Transverse colon (tissue), 4 donors: ENCODE measurements at regions not wholly inside any gene's neighbourhood (a gene's known extent, or its start where the extent isn't known, plus 50 kb on each side); places are given as distances from the start of the nearest gene placed in this dataset.

Experiments
- DNase-seq: peaks from one replicate; pipeline ENCODE4 v3.0.0-alpha.2; 2019
- H3K27ac ChIP-seq, 4 donors: fragments of 200-600 bp; sonication (generic); 2 replicates each; pipeline ENCODE4 v1.5.1; 2016 to 2018; ENCODE audit warnings: inconsistent platforms in 4 of 4
- H3K27me3 ChIP-seq: fragments of 200-600 bp; sonication (generic); 2 replicates; pipeline ENCODE4 v1.5.1; 2017; ENCODE audit warnings: inconsistent platforms
- H3K36me3 ChIP-seq, 4 donors: fragments of 200-600 bp; sonication (generic); 2 replicates each; pipeline ENCODE4 v1.5.1; 2017 to 2019; ENCODE audit warnings: inconsistent platforms in 4 of 4
- H3K4me1 ChIP-seq, 4 donors: fragments of 200-600 bp; sonication (generic); 2 replicates each; pipeline ENCODE4 v1.5.1; 2017 to 2020; ENCODE audit warnings: inconsistent platforms in 4 of 4
- H3K4me3 ChIP-seq, 4 donors: fragments of 200-600 bp; sonication (generic); 1 replicate in 1 of 4; 2 replicates in 3 of 4; pipeline versions ENCODE4 v1.5.1 to v1.6.1; 2017 to 2019; ENCODE audit warnings: inconsistent platforms in 4 of 4
- H3K9me3 ChIP-seq, 2 donors: fragments of 200-600 bp; sonication (generic); 2 replicates each; pipeline ENCODE4 v1.5.1; 2017 to 2019; ENCODE audit warnings: inconsistent platforms in 2 of 2
- EP300 ChIP-seq: sonication (generic); formaldehyde crosslinking; IDR thresholded peaks from one replicate; pipeline ENCODE4 v1.6.1; 2017; ENCODE audit warnings: antibody characterized with exemption, low read depth
- POLR2A ChIP-seq: fragments of 450-650 bp; IDR thresholded peaks from one replicate; pipeline ENCODE4 v1.6.1; 2016; ENCODE audit warnings: antibody characterized with exemption, mild to moderate bottlenecking, moderate library complexity
- POLR2AphosphoS5 ChIP-seq, 3 donors: sonication (generic); formaldehyde crosslinking; IDR thresholded peaks; one replicate each; pipeline ENCODE4 v1.6.1; 2016; ENCODE audit warnings: antibody characterized with exemption in 3 of 3
- WGBS, 2 donors: methylation state at CpG; one replicate each; pipeline ENCODE4 v1.1.5; 2018; ENCODE audit warnings: low coverage in 1 of 2; 5-methylcytosine and 5-hydroxymethylcytosine counted together
- in situ Hi-C, 4 donors: fragments of 200-750 bp; cut with MboI; loops; one replicate each; pipeline versions ENCODE4 v1.15.0 to v1.15.1; 2017; ENCODE audit warnings: low sequenced_read_pairs in 3 of 4, low pct_ligation_motif_present in 1 of 4, low pct_unique_long_range_greater_than_20kb in 1 of 4
- intact Hi-C: fragments of 100-400 bp; cut with DNase I; formaldehyde crosslinking; loops from one replicate; pipeline ENCODE4 v1.15.1; 2023; ENCODE audit warnings: low total_unique reads
- TF ChIP-seq, protein P1 (sequence below), 5 experiments: fragments of 200-600 bp in 3 of 5; fragments of 450-650 bp in 2 of 5; sonication (generic) in 3 of 5; IDR thresholded peaks; 1 replicate in 2 of 5; 2 replicates in 3 of 5; pipeline ENCODE4 v1.5.1; 2016 to 2017; ENCODE audit warnings: antibody characterized with exemption in 5 of 5, inconsistent platforms in 3 of 5, mild to moderate bottlenecking in 2 of 5, moderate library complexity in 1 of 5

DNA sequence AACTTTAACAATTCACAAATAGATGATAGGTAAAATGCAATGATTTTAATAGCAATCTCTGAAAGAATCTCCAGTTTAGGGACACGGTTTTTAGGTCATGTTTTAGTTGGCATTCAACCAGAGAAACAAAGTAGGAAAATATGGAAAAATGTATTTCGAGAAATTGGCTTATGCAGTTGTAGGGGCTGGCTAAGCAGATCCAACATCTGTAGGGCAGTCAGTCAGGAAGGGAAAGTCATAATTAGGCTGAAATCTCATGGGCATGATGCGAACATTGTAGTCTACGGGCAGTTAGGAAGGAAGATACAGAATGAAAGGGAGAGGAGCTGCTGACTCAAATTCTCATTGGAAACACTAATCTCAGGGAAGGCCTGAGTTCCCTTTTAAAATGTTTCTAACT lies 1276.0 kb upstream of the ADGRL4 start:
- TF ChIP-seq POLR2AphosphoS5 (IDR thresholded peaks at IDR 0.05), result no peak
- TF ChIP-seq EP300, result no peak
- TF ChIP-seq, protein P1, sequence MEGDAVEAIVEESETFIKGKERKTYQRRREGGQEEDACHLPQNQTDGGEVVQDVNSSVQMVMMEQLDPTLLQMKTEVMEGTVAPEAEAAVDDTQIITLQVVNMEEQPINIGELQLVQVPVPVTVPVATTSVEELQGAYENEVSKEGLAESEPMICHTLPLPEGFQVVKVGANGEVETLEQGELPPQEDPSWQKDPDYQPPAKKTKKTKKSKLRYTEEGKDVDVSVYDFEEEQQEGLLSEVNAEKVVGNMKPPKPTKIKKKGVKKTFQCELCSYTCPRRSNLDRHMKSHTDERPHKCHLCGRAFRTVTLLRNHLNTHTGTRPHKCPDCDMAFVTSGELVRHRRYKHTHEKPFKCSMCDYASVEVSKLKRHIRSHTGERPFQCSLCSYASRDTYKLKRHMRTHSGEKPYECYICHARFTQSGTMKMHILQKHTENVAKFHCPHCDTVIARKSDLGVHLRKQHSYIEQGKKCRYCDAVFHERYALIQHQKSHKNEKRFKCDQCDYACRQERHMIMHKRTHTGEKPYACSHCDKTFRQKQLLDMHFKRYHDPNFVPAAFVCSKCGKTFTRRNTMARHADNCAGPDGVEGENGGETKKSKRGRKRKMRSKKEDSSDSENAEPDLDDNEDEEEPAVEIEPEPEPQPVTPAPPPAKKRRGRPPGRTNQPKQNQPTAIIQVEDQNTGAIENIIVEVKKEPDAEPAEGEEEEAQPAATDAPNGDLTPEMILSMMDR (IDR thresholded peaks at IDR 0.05), result no peak
- no peak for TF ChIP-seq POLR2A

DNA sequence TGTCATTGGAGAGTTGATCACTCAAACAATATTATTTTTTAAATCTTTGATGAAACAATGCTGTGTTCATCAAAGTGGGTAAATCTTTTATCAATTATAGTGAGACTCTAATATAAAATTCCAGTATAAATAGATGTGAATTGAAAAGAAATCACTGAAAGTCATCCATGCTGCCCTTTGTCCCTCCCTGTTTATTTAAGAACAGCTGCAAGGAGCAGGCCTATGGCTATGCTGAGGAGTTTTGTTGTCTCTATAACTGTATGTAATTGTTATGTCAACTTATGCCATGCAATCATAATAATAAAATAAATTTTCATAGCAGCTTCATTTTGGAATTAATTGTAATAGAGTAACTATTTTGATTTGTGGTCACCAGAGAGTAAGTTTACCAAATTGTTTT lies 1272.4 kb upstream of the ADGRL4 start:
- in situ Hi-C loops, result no loop called here
- TF ChIP-seq, protein P1 (IDR thresholded peaks at IDR 0.05), result no peak
- TF ChIP-seq POLR2A (no peak), POLR2AphosphoS5 (IDR thresholded peaks at IDR 0.05) (no peak), EP300 (no peak)
- no peak overlapping the region for H3K27ac ChIP-seq
- no peak for DNase-seq
- no peaks in the 10 kb centered on the region for H3K4me1 ChIP-seq
- H3K36me3 ChIP-seq, result no peaks in the 10 kb centered on the region
- intact Hi-C loops, result no loop called here
- H3K9me3 ChIP-seq, result no peaks in the 10 kb centered on the region
- H3K27me3 ChIP-seq, result no peaks in the 10 kb centered on the region
- H3K4me3 ChIP-seq, result no peak overlapping the region

More for the DNA sequence above, 1276.0 kb upstream of the ADGRL4 start:
- H3K9me3 ChIP-seq, result no peaks in the 10 kb centered on the region
- H3K27me3 ChIP-seq, result no peaks in the 10 kb centered on the region
- in situ Hi-C loops, result no loop called here
- H3K27ac ChIP-seq, result no peak overlapping the region
- no peaks in the 10 kb centered on the region for H3K4me1 ChIP-seq
- 67 to 75% methylated on average over 3 to 4 of the region's 4 CpGs for WGBS, 2 donors
- no peak overlapping the region for H3K4me3 ChIP-seq
- intact Hi-C loops, result no loop called here
- DNase-seq, result no peak
- no peaks in the 10 kb centered on the region for H3K36me3 ChIP-seq

DNA sequence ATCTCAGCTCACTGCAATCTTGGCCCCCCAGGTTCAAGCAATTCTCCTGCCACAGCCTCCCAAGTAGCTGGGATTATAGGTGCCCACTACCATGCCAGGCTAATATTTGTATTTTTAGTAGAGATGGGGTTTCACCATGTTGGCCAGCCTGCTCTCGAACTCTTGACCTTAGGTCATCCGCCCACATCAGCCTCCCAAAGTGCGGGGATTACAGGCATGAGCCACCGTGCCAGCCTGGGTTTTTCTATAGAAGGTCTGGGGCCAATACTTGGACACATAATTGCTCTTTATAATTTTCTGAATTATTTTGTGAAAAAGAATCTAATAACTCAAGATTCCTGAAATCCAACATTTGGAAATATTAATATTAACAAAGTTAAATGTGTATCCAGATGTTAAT lies 1267.7 kb upstream of the ADGRL4 start:
- Histone ChIP-seq H3K9me3 (no peaks in the 10 kb centered on the region), H3K36me3 (no peaks in the 10 kb centered on the region), H3K4me3 (no peak overlapping the region), H3K27ac (no peak overlapping the region), H3K4me1 (no peaks in the 10 kb centered on the region), H3K27me3 (no peaks in the 10 kb centered on the region)
- no peak for TF ChIP-seq POLR2A
- TF ChIP-seq, protein P1 (IDR thresholded peaks at IDR 0.05), result no peak
- no peak for TF ChIP-seq POLR2AphosphoS5 (IDR thresholded peaks at IDR 0.05)
- no peak for TF ChIP-seq EP300
- 88% methylated on average over 4 of the region's 4 CpGs; no CpG with 5 or more reads in 1 of the 2 donors for WGBS, 2 donors
- intact Hi-C loops (no loop called here), in situ Hi-C loops (no loop called here)
- DNase-seq, result no peak

DNA sequence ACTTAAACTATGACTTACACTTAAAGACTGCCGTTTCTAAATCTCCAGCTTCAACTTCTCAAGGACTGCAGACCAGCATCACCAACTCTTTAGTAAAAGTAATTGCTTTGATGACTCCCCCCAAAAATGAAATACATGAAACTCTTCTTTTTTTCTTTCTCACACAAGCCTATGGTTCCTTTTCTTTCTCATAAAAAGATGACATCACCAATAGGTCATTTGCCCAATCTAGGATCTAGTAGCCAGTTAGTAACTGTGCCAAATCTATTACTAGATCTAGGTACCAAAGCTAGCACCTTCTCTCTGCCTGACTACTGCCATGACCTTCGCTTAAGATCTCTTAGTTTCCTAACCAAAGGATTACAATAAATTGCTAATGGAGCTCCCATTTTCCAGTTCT lies 1266.0 kb upstream of the ADGRL4 start:
- no peaks in the 10 kb centered on the region for H3K9me3 ChIP-seq
- intact Hi-C loops (no loop called here), in situ Hi-C loops (no loop called here)
- no peak for DNase-seq
- TF ChIP-seq, protein P1 (IDR thresholded peaks at IDR 0.05), result no peak
- TF ChIP-seq EP300, result no peak
- TF ChIP-seq POLR2A, result no peak
- no peak for TF ChIP-seq POLR2AphosphoS5 (IDR thresholded peaks at IDR 0.05)
- no peaks in the 10 kb centered on the region for H3K4me1 ChIP-seq
- 59 to 68% methylated on average over 2 of the region's 2 CpGs for WGBS, 2 donors
- no peaks in the 10 kb centered on the region for H3K36me3 ChIP-seq
- no peaks in the 10 kb centered on the region for H3K27me3 ChIP-seq
- H3K27ac ChIP-seq, result no peak overlapping the region
- no peak overlapping the region for H3K4me3 ChIP-seq
